ENCODE measurements at regions not wholly inside any gene's neighbourhood (a gene's known extent, or its start where the extent isn't known, plus 50 kb on each side); places are given as distances from the start of the nearest gene placed in this dataset.
"Not testable (repeated sequence)": the region's sequence is repeated elsewhere in the genome, so short reads cannot be mapped to it uniquely, and the experiment has no call there.

DNA sequence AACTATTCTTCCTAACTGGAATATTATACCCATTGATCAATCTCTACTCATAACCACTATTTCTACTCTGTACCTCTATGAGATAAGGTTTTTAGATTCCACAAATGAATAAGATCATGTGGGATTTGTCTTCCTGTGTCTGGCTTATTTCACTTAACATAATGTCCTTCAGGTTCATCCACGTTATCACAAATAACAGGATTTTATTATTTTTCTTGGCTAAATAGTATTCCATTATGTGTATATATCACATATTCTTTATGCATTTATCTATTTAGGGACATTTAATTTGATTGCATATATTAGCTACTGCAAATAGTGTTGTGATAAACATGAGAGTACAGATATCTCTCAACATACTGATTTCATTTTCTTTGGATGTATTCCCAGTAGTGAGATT lies 823.0 kb upstream of the ADGRB3 start:
- no peak for DNase-seq (ENCODE audit: low read depth)
- no peak overlapping the region for H3K4me3 ChIP-seq (ENCODE audit: low read depth, low read length)
- TF ChIP-seq, protein P1, sequence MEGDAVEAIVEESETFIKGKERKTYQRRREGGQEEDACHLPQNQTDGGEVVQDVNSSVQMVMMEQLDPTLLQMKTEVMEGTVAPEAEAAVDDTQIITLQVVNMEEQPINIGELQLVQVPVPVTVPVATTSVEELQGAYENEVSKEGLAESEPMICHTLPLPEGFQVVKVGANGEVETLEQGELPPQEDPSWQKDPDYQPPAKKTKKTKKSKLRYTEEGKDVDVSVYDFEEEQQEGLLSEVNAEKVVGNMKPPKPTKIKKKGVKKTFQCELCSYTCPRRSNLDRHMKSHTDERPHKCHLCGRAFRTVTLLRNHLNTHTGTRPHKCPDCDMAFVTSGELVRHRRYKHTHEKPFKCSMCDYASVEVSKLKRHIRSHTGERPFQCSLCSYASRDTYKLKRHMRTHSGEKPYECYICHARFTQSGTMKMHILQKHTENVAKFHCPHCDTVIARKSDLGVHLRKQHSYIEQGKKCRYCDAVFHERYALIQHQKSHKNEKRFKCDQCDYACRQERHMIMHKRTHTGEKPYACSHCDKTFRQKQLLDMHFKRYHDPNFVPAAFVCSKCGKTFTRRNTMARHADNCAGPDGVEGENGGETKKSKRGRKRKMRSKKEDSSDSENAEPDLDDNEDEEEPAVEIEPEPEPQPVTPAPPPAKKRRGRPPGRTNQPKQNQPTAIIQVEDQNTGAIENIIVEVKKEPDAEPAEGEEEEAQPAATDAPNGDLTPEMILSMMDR (IDR thresholded peaks at IDR 0.05; ENCODE audit: insufficient read depth, low read depth, low read length): no peak

DNA sequence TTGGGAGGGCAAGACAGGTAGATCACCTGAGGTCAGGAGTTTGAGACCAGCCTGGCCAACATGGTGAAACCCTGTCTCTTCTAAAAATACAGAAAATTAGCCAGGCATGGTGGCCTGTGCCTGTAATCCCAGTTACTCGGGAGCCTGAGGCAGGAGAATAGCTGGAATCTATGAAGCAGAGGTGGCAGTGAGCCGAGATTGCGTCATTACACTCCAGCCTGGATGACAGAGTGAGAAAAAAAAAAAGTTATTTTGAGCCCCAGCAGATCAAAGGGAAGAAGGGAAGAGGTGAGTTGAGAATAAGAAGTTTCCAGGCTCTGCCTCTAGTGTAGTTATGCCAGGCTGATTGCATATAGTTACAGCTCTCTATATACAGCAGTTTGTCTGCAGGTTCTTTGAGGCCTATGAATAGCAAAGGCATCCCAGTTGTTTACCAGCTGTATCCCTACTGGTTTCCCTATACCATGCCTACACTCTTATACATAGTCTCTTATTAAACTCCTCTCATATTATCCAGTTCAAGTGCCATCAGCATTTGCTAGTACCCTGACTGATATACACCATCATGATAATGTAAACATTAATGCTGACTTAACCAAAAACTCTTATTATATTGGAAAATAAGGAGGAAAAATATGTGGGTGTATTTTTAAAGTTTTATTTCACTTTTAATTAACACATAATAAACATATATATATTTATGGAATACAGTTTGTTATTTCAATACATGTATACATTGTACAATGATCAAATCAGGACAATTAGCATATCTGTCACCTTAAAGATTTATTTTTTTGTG lies 823.6 kb upstream of the ADGRB3 start:
- DNase-seq (ENCODE audit: low read depth): no peak
- no peak overlapping the region for H3K4me3 ChIP-seq (ENCODE audit: low read depth, low read length)
- TF ChIP-seq, protein P1 (IDR thresholded peaks at IDR 0.05; ENCODE audit: insufficient read depth, low read depth, low read length): no peak

DNA sequence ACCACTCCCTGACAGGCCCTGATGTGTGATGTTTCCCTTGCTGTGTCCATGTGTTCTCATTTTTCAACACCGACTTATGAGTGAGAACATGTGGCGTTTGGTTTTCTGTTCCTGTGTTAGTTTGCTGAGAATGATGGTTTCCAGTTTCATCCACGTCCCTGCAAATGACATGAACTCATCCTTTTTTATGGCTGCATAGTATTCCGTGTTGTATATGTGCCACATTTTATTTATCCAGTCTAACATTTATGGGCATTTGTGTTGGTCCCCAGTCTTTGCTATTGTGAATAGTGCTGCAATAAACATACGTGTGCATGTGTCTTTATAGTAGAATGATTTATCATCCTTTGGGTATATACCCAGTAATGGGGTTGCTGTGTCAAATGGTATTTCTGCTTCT lies 830.3 kb upstream of the ADGRB3 start:
- not testable (repeated sequence) for DNase-seq (ENCODE audit: low read depth); H3K4me3 ChIP-seq (ENCODE audit: low read depth, low read length)

DNA sequence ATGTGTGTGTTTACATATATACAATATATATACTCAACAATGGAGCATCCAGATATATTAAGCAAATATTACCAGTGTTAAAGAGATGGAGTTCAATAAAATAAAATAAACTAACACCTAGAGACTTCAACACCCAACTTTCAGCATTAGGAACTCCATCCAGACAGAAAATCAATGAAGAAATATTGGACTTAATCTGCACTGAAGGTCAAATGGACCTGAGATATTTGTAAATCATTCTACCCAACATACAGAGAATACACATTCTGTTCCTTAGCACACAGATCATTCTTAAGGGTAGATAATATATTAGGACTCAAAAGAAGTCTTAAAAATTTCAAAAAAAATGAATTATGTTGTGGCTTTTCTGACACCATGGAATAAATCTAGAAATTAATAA lies 832.3 kb upstream of the ADGRB3 start:
- TF ChIP-seq, protein P1 (IDR thresholded peaks at IDR 0.05; ENCODE audit: insufficient read depth, low read depth, low read length): no peak
- no peak overlapping the region for H3K4me3 ChIP-seq (ENCODE audit: low read depth, low read length)
- DNase-seq (ENCODE audit: low read depth): no peak

DNA sequence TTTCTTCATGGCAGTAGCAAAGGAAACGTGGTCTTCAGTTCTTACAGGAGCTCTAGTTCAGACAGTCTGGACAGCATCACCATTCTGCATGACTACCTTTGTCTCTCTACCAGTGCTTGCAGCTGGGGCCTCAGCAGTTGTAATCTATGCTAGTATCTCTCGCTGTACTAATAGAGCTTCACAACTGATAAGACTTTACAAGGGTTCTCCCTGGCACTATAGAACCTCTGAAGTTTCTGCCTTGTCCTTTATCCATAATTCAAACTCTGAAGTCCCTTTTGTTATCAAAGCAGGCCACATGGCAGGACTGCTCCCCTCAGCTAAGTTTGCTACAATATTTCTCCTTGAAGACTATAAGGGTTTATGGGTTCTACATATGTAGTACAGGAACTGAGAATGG lies 842.1 kb upstream of the ADGRB3 start:
- no peak for DNase-seq (ENCODE audit: low read depth)
- TF ChIP-seq, protein P1 (IDR thresholded peaks at IDR 0.05; ENCODE audit: insufficient read depth, low read depth, low read length): no peak
- no peak overlapping the region for H3K4me3 ChIP-seq (ENCODE audit: low read depth, low read length)

DNA sequence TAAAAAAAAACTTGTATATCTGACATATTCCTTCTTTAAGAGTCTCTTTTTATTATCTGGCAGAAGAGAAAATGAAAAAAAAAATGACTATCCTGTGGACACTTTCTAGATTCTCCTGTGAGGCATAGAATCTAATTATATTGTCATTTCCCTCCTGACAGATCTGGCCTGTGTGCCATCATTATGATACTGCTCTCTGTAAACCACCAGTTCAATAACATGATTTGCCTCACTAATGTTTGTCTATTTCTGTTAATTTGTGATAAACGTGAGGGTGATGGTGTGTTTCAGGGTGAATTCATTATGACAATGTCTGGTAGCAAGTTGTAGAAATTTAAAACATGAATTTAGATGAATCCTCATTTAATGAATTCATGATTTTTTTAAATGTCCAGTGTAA lies 844.5 kb upstream of the ADGRB3 start:
- no peak overlapping the region for H3K4me3 ChIP-seq (ENCODE audit: low read depth, low read length)
- no peak for DNase-seq (ENCODE audit: low read depth)
- TF ChIP-seq, protein P1 (IDR thresholded peaks at IDR 0.05; ENCODE audit: insufficient read depth, low read depth, low read length): no peak

DNA sequence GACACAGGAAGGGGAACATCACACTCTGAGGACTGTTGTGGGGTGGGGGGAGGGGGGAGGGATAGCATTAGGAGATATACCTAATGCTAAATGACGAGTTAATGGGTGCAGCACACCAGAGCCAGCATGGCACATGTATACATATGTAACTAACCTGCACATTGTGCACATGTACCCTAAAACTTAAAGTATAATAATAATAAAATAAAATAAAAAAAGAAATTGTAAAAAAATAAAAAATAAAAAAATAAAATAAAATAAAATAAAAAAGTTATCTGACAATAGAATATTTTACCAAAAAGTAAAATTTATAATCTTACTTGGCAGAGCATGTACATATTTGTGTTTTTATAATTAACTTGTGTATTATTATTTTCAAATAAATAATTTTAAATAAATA lies 848.0 kb upstream of the ADGRB3 start:
- H3K4me3 ChIP-seq (ENCODE audit: low read depth, low read length); DNase-seq (ENCODE audit: low read depth): not testable (repeated sequence)

DNA sequence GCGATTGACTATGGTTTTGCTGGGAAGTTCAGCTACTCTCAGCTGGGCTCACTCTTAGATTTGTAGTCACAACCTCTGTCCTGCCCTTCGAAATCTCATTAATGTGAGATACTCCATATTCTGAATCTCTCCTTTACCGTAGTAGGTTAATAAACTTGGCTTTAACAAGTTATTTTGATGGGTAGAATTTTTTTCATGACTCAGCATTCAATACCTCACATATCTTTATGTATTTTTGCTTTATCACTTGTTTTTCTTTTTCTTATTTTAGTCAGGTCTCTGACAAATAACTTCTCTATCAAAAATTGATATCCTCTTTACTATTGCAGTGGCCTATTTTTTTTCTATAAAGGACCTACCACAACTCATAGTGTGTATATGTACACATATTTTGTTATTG lies 855.2 kb upstream of the ADGRB3 start:
- no peak for DNase-seq (ENCODE audit: low read depth)
- TF ChIP-seq, protein P1 (IDR thresholded peaks at IDR 0.05; ENCODE audit: insufficient read depth, low read depth, low read length): no peak
- no peak overlapping the region for H3K4me3 ChIP-seq (ENCODE audit: low read depth, low read length)
